ENCODE measurements at regions not wholly inside any gene's neighbourhood (a gene's known extent, or its start where the extent isn't known, plus 50 kb on each side); places are given as distances from the start of the nearest gene placed in this dataset.

DNA sequence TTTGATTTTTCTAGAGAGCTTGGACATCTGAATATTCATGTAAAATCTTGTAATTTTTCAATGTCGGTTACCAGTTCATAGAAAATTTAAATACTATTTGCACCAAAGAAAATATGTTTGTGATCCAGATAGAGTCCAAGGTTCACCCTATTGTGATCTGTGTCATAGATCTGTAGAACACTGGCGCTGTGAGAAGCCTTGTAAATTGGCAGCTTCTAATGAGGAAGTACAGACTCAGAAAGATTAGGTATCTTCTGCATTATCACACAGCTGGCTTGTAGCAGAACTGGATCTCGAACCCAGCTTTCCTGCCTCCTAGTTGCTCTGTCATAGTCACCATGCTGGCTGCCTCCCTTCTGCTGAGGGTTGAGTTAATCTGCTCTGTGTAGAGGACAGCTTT, 106.5 kb upstream of the PAK3 start:
- POLR2A ChIA-PET: no interaction called here
- FAIRE-seq (no peak), DNase-seq (ENCODE audit: low read depth, low spot score) (no peak)
- Histone ChIP-seq H3K4me1 (ENCODE audit: control insufficient read depth, extremely low read depth, insufficient read depth, low read length) (no peaks in the 10 kb centered on the region), H3K9me1 (replicated peaks; ENCODE audit: control insufficient read depth, extremely low read depth, insufficient read depth, low read length) (no peaks in the 10 kb centered on the region), H3K79me2 (ENCODE audit: control insufficient read depth, insufficient read depth, low read length) (no peaks in the 10 kb centered on the region), H3K4me3 (replicated peaks in 1 of 3; ENCODE audit: insufficient read depth in 1 of 3, low read depth in 1 of 3, low read length in 3 of 3) (no peak overlapping the region), H3K4me2 (ENCODE audit: insufficient read depth, low read length) (no peak overlapping the region), H4K20me1 (replicated peaks; ENCODE audit: control insufficient read depth, extremely low read depth, insufficient read depth, low read length) (no peaks in the 10 kb centered on the region), H3K27ac (ENCODE audit: insufficient read depth, low read depth, low read length) (no peak overlapping the region), H3K9ac (replicated peaks; ENCODE audit: extremely low read depth, insufficient read depth, low read length) (no peak overlapping the region), H3K9me3 (replicated peaks; ENCODE audit: control insufficient read depth, insufficient read depth, low read length) (no peaks in the 10 kb centered on the region), H3K36me3 (ENCODE audit: control insufficient read depth in 2 of 2, extremely low read depth in 1 of 2, insufficient read depth in 2 of 2, low read length in 2 of 2) (no peaks in the 10 kb centered on the region), H3K27me3 (ENCODE audit: control insufficient read depth in 2 of 2, insufficient read depth in 2 of 2, low read length in 2 of 2) (no peaks in the 10 kb centered on the region), H2AFZ (ENCODE audit: low read depth, low read length) (no peak overlapping the region)
- CTCF ChIA-PET: no interaction called here
- dilution Hi-C loops (cut with MboI; ENCODE audit: extremely low pct_ligation_motif_present, low sequenced_read_pairs): no loop called here
- intact Hi-C loops (cut with micrococcal nuclease): no loop called here
- no TSS peak for BruUV-seq (replicated peaks)
- TF ChIP-seq, protein P1, sequence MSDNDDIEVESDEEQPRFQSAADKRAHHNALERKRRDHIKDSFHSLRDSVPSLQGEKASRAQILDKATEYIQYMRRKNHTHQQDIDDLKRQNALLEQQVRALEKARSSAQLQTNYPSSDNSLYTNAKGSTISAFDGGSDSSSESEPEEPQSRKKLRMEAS (IDR thresholded peaks at IDR 0.05; ENCODE audit: insufficient read depth, insufficient read length): no peak
- TF ChIP-seq, protein P2, sequence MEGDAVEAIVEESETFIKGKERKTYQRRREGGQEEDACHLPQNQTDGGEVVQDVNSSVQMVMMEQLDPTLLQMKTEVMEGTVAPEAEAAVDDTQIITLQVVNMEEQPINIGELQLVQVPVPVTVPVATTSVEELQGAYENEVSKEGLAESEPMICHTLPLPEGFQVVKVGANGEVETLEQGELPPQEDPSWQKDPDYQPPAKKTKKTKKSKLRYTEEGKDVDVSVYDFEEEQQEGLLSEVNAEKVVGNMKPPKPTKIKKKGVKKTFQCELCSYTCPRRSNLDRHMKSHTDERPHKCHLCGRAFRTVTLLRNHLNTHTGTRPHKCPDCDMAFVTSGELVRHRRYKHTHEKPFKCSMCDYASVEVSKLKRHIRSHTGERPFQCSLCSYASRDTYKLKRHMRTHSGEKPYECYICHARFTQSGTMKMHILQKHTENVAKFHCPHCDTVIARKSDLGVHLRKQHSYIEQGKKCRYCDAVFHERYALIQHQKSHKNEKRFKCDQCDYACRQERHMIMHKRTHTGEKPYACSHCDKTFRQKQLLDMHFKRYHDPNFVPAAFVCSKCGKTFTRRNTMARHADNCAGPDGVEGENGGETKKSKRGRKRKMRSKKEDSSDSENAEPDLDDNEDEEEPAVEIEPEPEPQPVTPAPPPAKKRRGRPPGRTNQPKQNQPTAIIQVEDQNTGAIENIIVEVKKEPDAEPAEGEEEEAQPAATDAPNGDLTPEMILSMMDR (IDR thresholded peaks at IDR 0.05; ENCODE audit: extremely low read depth in 1 of 2, insufficient read depth in 1 of 2, low read depth in 1 of 2, low read length in 2 of 2): no peak
- TF ChIP-seq POLR2A (IDR thresholded peaks at IDR 0.05; ENCODE audit: low read depth, low read length) (no peak), GATA2 (IDR thresholded peaks at IDR 0.05; ENCODE audit: insufficient read depth, insufficient read length, low read depth, low read length) (no peak), FOS (IDR thresholded peaks at IDR 0.05; ENCODE audit: borderline replicate concordance, insufficient read depth, low read length) (no peak), JUN (IDR thresholded peaks at IDR 0.05; ENCODE audit: borderline replicate concordance, insufficient read depth, insufficient read length, low read depth) (no peak), POLR2AphosphoS5 (IDR thresholded peaks at IDR 0.05; ENCODE audit: insufficient read depth, low read depth, low read length) (no peak), EZH2 (IDR thresholded peaks at IDR 0.05; ENCODE audit: borderline replicate concordance, low read depth, low read length, severe bottlenecking) (no peak), MYC (IDR thresholded peaks at IDR 0.05; ENCODE audit: low read depth, low read length) (no peak)

All from endothelial cell of umbilical vein (primary cell).